ENCODE measurements at regions not wholly inside any gene's neighbourhood (a gene's known extent, or its start where the extent isn't known, plus 50 kb on each side); places are given as distances from the start of the nearest gene placed in this dataset.
A peak's percentile ranks its signal among the peaks of the same experiment; 100 is the strongest.
"Not testable (repeated sequence)": the region's sequence is repeated elsewhere in the genome, so short reads cannot be mapped to it uniquely, and the experiment has no call there.

DNA sequence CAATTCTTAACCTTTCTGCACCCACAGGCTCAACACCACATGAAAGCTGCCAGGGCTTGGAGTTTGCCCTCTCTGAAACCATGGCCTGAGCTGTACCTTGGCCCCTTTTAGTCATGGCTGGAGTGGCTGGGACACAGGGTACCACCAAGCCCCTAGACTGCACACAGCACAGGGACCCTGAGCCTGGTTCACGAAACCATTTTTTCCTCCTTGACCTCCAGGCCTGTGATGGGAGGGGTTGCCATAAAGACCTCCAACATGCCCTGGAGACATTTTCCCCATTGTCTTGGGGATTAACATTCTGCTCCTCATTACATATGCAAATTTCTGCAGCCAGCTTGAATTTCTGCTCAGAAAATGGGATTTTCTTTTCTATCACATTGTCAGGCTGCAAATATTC is 113.4 kb downstream of the XPNPEP1 start:
- WGBS: 96% methylated on average over 1 of the region's 1 CpG
- H3K27me3 ChIP-seq (ENCODE audit: control insufficient read depth in 2 of 2, insufficient read depth in 1 of 2, low read length in 1 of 2); DNase-seq (ENCODE audit: low read depth in 6 of 9, low spot score in 9 of 9); H3K36me3 ChIP-seq (ENCODE audit: control insufficient read depth in 2 of 2, insufficient read depth in 2 of 2, low read length in 1 of 2); H3K4me1 ChIP-seq (ENCODE audit: control insufficient read depth in 2 of 2, insufficient read depth in 2 of 2, low read length in 2 of 2); H3K27ac ChIP-seq (ENCODE audit: low read depth in 1 of 2, low read length in 1 of 2); H3K4me3 ChIP-seq (ENCODE audit: low read length in 2 of 2): not testable (repeated sequence)
- H3K9me3 ChIP-seq (ENCODE audit: control insufficient read depth in 2 of 2, insufficient read depth in 1 of 2, low read length in 1 of 2): peaks cover 0 to 11% of the 10 kb centered on the region in 2 donors

DNA sequence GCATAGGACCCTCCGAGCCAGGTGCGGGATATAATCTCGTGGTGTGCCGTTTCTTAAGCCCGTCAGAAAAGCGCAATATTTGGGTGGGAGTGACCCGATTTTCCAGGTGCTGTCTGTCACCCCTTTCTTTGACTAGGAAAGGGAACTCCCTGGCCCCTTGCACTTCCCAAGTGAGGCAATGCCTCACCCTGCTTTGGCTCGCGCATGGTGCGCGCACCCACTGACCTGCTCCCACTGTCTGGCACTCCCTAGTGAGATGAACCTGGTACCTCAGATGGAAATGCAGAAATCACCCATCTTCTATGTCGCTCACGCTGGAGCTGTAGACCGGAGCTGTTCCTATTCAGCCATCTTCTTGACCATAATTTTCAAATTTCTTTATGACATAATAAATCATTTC is 122.1 kb downstream of the XPNPEP1 start:
- H3K36me3 ChIP-seq (ENCODE audit: control insufficient read depth in 2 of 2, insufficient read depth in 2 of 2, low read length in 1 of 2); H3K27me3 ChIP-seq (ENCODE audit: control insufficient read depth in 2 of 2, insufficient read depth in 1 of 2, low read length in 1 of 2); H3K4me3 ChIP-seq (ENCODE audit: low read length in 2 of 2); H3K9me3 ChIP-seq (ENCODE audit: control insufficient read depth in 2 of 2, insufficient read depth in 1 of 2, low read length in 1 of 2); DNase-seq (ENCODE audit: low read depth in 6 of 9, low spot score in 9 of 9); H3K4me1 ChIP-seq (ENCODE audit: control insufficient read depth in 2 of 2, insufficient read depth in 2 of 2, low read length in 2 of 2); H3K27ac ChIP-seq (ENCODE audit: low read depth in 1 of 2, low read length in 1 of 2): not testable (repeated sequence)
- 94% methylated on average over 14 of the region's 14 CpGs for WGBS

DNA sequence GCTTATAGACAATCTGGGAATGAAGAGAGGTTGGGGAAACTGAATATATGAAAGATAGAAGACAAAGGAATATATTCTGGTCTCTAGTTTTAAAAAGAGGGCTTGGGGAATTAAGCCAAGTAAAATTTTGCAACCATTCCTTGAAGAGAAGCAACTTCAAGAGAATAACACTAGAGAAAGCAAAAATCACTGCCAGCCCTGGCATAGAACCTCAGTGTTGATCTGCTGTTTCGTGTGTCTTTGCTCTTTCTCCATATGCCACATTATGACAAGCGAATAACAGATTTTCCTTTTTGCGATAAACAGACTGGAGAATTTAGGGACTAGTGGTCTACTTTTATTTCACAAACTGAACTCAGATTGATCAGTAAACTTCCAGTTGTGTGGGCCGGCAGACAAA is 132.7 kb downstream of the XPNPEP1 start:
- Histone ChIP-seq H3K9me3 (ENCODE audit: control insufficient read depth in 2 of 2, insufficient read depth in 1 of 2, low read length in 1 of 2) (peaks cover 0 to 4% of the 10 kb centered on the region in 2 donors), H3K27ac (ENCODE audit: low read depth in 1 of 2, low read length in 1 of 2) (no peak overlapping the region), H3K4me3 (ENCODE audit: low read length in 2 of 2) (no peak overlapping the region), H3K36me3 (ENCODE audit: control insufficient read depth in 2 of 2, insufficient read depth in 2 of 2, low read length in 1 of 2) (no peaks in the 10 kb centered on the region), H3K27me3 (ENCODE audit: control insufficient read depth in 2 of 2, insufficient read depth in 1 of 2, low read length in 1 of 2) (no peaks in the 10 kb centered on the region), H3K4me1 (ENCODE audit: control insufficient read depth in 2 of 2, insufficient read depth in 2 of 2, low read length in 2 of 2) (no peaks in the 10 kb centered on the region)
- DNase-seq (ENCODE audit: low read depth in 6 of 9, low spot score in 9 of 9): no peak
- 94% methylated on average over 4 of the region's 4 CpGs for WGBS

DNA sequence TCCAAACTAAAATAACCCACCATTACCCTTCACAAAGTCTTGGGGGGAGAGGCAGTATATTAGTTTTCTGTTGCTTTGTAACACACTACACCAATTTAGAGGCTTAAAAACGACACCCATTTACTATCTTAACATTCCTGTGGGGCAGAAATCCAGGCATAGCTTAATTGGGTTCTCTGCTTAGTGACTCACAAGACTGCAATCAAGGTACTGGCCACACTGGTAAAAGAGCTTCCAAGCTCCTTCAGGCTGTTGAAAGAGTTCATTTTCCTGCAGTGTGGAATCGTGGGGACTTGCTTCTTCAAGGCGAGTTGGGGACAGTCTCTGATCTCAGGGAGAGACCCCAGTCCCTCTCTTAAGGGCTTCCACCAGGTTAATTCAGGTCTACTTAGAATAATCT is 139.1 kb downstream of the XPNPEP1 start:
- H3K36me3 ChIP-seq (ENCODE audit: control insufficient read depth in 2 of 2, insufficient read depth in 2 of 2, low read length in 1 of 2): no peaks in the 10 kb centered on the region
- DNase-seq (ENCODE audit: low read depth in 6 of 9, low spot score in 9 of 9): no peak
- no peaks in the 10 kb centered on the region for H3K4me1 ChIP-seq (ENCODE audit: control insufficient read depth in 2 of 2, insufficient read depth in 2 of 2, low read length in 2 of 2)
- no peak overlapping the region for H3K4me3 ChIP-seq (ENCODE audit: low read length in 2 of 2)
- no peaks in the 10 kb centered on the region for H3K27me3 ChIP-seq (ENCODE audit: control insufficient read depth in 2 of 2, insufficient read depth in 1 of 2, low read length in 1 of 2)
- 82% methylated on average over 3 of the region's 3 CpGs for WGBS
- no peaks in the 10 kb centered on the region for H3K9me3 ChIP-seq (ENCODE audit: control insufficient read depth in 2 of 2, insufficient read depth in 1 of 2, low read length in 1 of 2)
- no peak overlapping the region for H3K27ac ChIP-seq (ENCODE audit: low read depth in 1 of 2, low read length in 1 of 2)

DNA sequence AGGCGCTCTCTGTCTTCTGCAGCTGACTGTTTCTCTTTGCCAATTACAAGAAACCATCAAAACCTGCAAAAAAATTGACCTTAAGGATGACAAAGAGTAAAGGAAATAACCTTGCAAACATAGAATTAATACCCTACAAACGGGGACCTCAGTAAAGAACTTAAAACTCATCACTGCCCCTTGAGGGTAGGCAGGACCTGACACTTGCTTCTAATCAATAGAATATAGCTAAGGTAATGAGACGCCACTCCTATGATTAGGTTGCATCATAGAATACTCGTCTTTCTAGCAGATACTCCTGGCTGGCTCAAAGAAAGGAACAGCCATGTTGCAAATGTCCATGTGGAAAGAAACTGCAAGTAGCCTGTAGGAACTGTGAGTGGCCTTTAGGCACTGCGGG is 140.0 kb downstream of the XPNPEP1 start:
- no peak overlapping the region for H3K4me3 ChIP-seq (ENCODE audit: low read length in 2 of 2)
- H3K27ac ChIP-seq (ENCODE audit: low read depth in 1 of 2, low read length in 1 of 2): no peak overlapping the region
- no peaks in the 10 kb centered on the region for H3K27me3 ChIP-seq (ENCODE audit: control insufficient read depth in 2 of 2, insufficient read depth in 1 of 2, low read length in 1 of 2)
- DNase-seq (ENCODE audit: low read depth in 6 of 9, low spot score in 9 of 9): no peak
- no peaks in the 10 kb centered on the region for H3K36me3 ChIP-seq (ENCODE audit: control insufficient read depth in 2 of 2, insufficient read depth in 2 of 2, low read length in 1 of 2)
- H3K4me1 ChIP-seq (ENCODE audit: control insufficient read depth in 2 of 2, insufficient read depth in 2 of 2, low read length in 2 of 2): no peaks in the 10 kb centered on the region
- 90% methylated on average over 5 of the region's 5 CpGs for WGBS
- H3K9me3 ChIP-seq (ENCODE audit: control insufficient read depth in 2 of 2, insufficient read depth in 1 of 2, low read length in 1 of 2): no peaks in the 10 kb centered on the region

DNA sequence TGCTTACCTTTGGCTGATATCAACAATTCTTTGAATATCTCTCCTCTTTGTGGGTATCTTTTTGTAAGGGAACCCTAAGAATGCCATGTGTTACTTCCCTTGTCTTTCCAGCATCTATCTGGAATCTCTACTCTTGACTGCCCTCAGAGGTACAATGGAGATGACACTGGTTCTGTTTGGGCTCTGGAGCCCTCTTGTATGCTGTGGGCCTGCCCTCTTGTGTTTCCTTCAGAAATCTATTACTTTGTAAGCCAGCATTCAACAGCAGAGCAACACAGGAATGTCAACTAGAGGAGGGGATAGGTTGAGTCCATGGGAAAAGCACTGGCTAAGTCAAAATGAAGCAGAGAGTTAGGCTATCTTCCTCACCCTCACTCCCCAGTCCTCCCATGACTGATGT is 142.3 kb downstream of the XPNPEP1 start:
- no peaks in the 10 kb centered on the region for H3K36me3 ChIP-seq (ENCODE audit: control insufficient read depth in 2 of 2, insufficient read depth in 2 of 2, low read length in 1 of 2)
- H3K4me1 ChIP-seq (ENCODE audit: control insufficient read depth in 2 of 2, insufficient read depth in 2 of 2, low read length in 2 of 2): no peaks in the 10 kb centered on the region
- no peaks in the 10 kb centered on the region for H3K27me3 ChIP-seq (ENCODE audit: control insufficient read depth in 2 of 2, insufficient read depth in 1 of 2, low read length in 1 of 2)
- no peaks in the 10 kb centered on the region for H3K9me3 ChIP-seq (ENCODE audit: control insufficient read depth in 2 of 2, insufficient read depth in 1 of 2, low read length in 1 of 2)
- no peak for DNase-seq (ENCODE audit: low read depth in 6 of 9, low spot score in 9 of 9)
- no peak overlapping the region for H3K27ac ChIP-seq (ENCODE audit: low read depth in 1 of 2, low read length in 1 of 2)
- no peak overlapping the region for H3K4me3 ChIP-seq (ENCODE audit: low read length in 2 of 2)

DNA sequence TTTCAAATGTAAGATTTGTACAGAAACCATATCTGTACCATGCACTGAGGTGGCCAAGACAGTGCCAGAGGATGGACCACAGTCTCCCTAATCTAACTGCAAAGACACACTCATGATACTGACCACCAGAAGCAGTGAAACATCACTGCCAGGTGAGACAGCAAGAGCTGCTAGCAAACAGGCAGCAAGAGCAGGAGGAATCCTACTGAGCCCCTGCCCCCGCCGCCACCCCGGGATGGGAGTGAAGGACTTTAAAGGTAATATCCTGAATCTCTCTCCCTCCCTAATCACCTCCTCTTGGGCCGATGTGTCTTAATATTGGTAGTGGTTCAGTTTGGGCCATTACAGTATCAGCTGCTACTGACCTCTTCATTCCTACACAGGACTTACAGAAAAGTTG is 144.3 kb downstream of the XPNPEP1 start:
- whole genome bisulfite sequencing: 89% methylated on average over 4 of the region's 4 CpGs
- no peak overlapping the region for H3K27ac ChIP-seq (ENCODE audit: low read depth in 1 of 2, low read length in 1 of 2)
- DNase-seq (ENCODE audit: low read depth in 6 of 9, low spot score in 9 of 9): no peak

DNA sequence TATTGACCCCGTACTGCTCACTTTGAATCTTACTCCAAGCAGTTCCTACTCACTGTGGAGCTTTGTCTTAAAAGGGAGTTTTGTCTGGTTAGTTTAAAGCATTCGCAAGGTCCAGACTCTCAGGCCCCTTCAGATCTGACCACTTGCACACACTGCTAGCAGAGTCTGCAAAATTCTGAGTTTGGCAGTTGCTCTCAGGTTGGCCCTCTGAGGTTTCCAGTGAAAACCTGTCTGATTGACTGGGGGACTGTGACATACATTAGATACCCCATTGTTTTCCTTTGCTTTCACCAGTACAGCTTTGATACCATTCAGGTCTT is 149.2 kb downstream of the XPNPEP1 start:
- Histone ChIP-seq H3K9me3 (ENCODE audit: control insufficient read depth in 2 of 2, insufficient read depth in 1 of 2, low read length in 1 of 2) (no peaks in the 10 kb centered on the region), H3K27ac (ENCODE audit: low read depth in 1 of 2, low read length in 1 of 2) (no peak overlapping the region), H3K27me3 (ENCODE audit: control insufficient read depth in 2 of 2, insufficient read depth in 1 of 2, low read length in 1 of 2) (no peaks in the 10 kb centered on the region), H3K4me1 (ENCODE audit: control insufficient read depth in 2 of 2, insufficient read depth in 2 of 2, low read length in 2 of 2) (no peaks in the 10 kb centered on the region), H3K36me3 (ENCODE audit: control insufficient read depth in 2 of 2, insufficient read depth in 2 of 2, low read length in 1 of 2) (no peaks in the 10 kb centered on the region), H3K4me3 (ENCODE audit: low read length in 2 of 2) (no peak overlapping the region)
- 51% methylated on average over 2 of the region's 2 CpGs for WGBS
- no peak for DNase-seq (ENCODE audit: low read depth in 6 of 9, low spot score in 9 of 9)

More for the DNA sequence above, 144.3 kb downstream of the XPNPEP1 start:
- no peaks in the 10 kb centered on the region for H3K36me3 ChIP-seq (ENCODE audit: control insufficient read depth in 2 of 2, insufficient read depth in 2 of 2, low read length in 1 of 2)
- H3K4me3 ChIP-seq (ENCODE audit: low read length in 2 of 2): no peak overlapping the region
- no peaks in the 10 kb centered on the region for H3K27me3 ChIP-seq (ENCODE audit: control insufficient read depth in 2 of 2, insufficient read depth in 1 of 2, low read length in 1 of 2)
- no peaks in the 10 kb centered on the region for H3K4me1 ChIP-seq (ENCODE audit: control insufficient read depth in 2 of 2, insufficient read depth in 2 of 2, low read length in 2 of 2)
- H3K9me3 ChIP-seq (ENCODE audit: control insufficient read depth in 2 of 2, insufficient read depth in 1 of 2, low read length in 1 of 2): no peaks in the 10 kb centered on the region

DNA sequence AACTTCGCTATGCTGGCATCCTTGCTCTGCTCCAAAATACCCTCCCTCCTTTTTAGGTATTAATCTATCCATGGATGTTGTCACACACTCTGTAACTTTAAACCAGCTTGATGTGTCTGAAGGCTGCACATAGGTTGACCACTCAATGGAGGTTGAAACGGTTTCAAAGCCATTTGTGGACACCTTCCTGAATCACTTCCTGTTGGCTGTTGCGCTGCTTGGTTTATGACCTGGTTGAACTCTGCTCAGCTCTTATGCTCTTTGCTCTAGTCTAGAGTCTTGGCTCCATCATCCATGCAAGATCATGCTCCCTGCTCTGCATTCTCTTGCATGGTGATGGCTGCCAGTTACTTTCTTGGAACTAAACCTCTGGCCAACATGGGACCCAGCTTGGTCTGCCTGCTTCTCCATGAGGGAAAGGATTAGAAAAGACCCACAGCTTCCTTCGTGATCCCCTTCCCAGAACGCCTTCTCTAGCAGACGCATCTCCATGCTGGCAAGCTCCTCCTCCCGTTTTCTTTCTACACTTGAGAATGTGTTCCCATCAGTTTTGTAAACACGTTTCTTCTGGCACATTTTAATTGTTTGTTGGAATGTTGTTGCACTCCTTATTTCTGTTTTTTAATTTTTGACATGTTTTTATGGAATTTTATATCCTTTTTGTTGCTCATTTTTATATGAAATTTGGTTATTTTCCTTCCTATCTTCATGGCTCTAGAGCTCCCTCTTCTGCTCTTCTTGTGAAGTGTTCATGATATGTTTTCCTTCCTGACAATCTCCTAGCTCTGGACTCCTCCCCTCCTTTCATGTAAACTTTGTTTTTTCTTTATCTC is 149.8 kb downstream of the XPNPEP1 start:
- DNase-seq (ENCODE audit: low read depth in 6 of 9, low spot score in 9 of 9): peak in 3 of 9 donors; percentile 4 to 19 (median 6)
- H3K36me3 ChIP-seq (ENCODE audit: control insufficient read depth in 2 of 2, insufficient read depth in 2 of 2, low read length in 1 of 2): no peaks in the 10 kb centered on the region
- H3K27ac ChIP-seq (ENCODE audit: low read depth in 1 of 2, low read length in 1 of 2): no peak overlapping the region
- no peaks in the 10 kb centered on the region for H3K9me3 ChIP-seq (ENCODE audit: control insufficient read depth in 2 of 2, insufficient read depth in 1 of 2, low read length in 1 of 2)
- WGBS: 66% methylated on average over 8 of the region's 8 CpGs
- H3K27me3 ChIP-seq (ENCODE audit: control insufficient read depth in 2 of 2, insufficient read depth in 1 of 2, low read length in 1 of 2): no peaks in the 10 kb centered on the region
- H3K4me3 ChIP-seq (ENCODE audit: low read length in 2 of 2): no peak overlapping the region
- no peaks in the 10 kb centered on the region for H3K4me1 ChIP-seq (ENCODE audit: control insufficient read depth in 2 of 2, insufficient read depth in 2 of 2, low read length in 2 of 2)
